ENCODE measurements at regions not wholly inside any gene's neighbourhood (a gene's known extent, or its start where the extent isn't known, plus 50 kb on each side); places are given as distances from the start of the nearest gene placed in this dataset.

- H3K9me3 ChIP-seq = peaks cover 3% of the 10 kb centered on the region; the same call in 1 of the 3 replicates
- DNase-seq (ENCODE audit: low read depth in 1 of 2, low spot score in 1 of 2) = no peak
- POLR2A ChIA-PET = no interaction called here
- no peak overlapping the region for H3K4me3 ChIP-seq
- TF ChIP-seq, protein P1, sequence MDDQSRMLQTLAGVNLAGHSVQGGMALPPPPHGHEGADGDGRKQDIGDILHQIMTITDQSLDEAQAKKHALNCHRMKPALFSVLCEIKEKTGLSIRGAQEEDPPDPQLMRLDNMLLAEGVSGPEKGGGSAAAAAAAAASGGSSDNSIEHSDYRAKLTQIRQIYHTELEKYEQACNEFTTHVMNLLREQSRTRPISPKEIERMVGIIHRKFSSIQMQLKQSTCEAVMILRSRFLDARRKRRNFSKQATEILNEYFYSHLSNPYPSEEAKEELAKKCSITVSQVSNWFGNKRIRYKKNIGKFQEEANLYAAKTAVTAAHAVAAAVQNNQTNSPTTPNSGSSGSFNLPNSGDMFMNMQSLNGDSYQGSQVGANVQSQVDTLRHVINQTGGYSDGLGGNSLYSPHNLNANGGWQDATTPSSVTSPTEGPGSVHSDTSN (IDR thresholded peaks at IDR 0.05) = no peak
- TF ChIP-seq RFX5 (IDR thresholded peaks at IDR 0.05) (no peak), ESRRA (IDR thresholded peaks at IDR 0.05; ENCODE audit: borderline replicate concordance, low read length) (no peak), POLR2A (IDR thresholded peaks at IDR 0.05; ENCODE audit: low read length) (no peak), HOXB13 (CRISPR knock-in tag; IDR thresholded peaks at IDR 0.05; ENCODE audit: low read depth) (no peak), GATA3 (IDR thresholded peaks at IDR 0.05; ENCODE audit: borderline replicate concordance) (no peak), ZFP36 (IDR thresholded peaks at IDR 0.05; ENCODE audit: borderline replicate concordance, partially characterized antibody) (no peak), SREBF2 (IDR thresholded peaks at IDR 0.05) (no peak), HDAC2 (IDR thresholded peaks at IDR 0.05) (no peak), POLR2AphosphoS2 (conservative IDR thresholded peaks at IDR 0.05; ENCODE audit: low read length) (no peak), FOXS1 (CRISPR knock-in tag; IDR thresholded peaks at IDR 0.05) (no peak)
- TF ChIP-seq, protein P2, sequence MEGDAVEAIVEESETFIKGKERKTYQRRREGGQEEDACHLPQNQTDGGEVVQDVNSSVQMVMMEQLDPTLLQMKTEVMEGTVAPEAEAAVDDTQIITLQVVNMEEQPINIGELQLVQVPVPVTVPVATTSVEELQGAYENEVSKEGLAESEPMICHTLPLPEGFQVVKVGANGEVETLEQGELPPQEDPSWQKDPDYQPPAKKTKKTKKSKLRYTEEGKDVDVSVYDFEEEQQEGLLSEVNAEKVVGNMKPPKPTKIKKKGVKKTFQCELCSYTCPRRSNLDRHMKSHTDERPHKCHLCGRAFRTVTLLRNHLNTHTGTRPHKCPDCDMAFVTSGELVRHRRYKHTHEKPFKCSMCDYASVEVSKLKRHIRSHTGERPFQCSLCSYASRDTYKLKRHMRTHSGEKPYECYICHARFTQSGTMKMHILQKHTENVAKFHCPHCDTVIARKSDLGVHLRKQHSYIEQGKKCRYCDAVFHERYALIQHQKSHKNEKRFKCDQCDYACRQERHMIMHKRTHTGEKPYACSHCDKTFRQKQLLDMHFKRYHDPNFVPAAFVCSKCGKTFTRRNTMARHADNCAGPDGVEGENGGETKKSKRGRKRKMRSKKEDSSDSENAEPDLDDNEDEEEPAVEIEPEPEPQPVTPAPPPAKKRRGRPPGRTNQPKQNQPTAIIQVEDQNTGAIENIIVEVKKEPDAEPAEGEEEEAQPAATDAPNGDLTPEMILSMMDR (IDR thresholded peaks at IDR 0.05) = no peak
- no peak for FAIRE-seq
- no peaks in the 10 kb centered on the region for H3K4me1 ChIP-seq
- ATAC-seq = no peak
- CTCF ChIA-PET = interaction anchor here (2.9 kb wide), 1 partner anchor 7 kb away, joined by 11 read pairs; no protein-coding TSS in a partner anchor
- no peak overlapping the region for H3K4me2 ChIP-seq
- no peak overlapping the region for H3K27ac ChIP-seq
- 64% methylated on average over 2 of the region's 2 CpGs for WGBS (ENCODE audit: missing lambda C conversion rate)
Measured at GRCh38 chr9:16126042-16126441, 573.2 kb downstream of the CCDC171 start.

DNA sequence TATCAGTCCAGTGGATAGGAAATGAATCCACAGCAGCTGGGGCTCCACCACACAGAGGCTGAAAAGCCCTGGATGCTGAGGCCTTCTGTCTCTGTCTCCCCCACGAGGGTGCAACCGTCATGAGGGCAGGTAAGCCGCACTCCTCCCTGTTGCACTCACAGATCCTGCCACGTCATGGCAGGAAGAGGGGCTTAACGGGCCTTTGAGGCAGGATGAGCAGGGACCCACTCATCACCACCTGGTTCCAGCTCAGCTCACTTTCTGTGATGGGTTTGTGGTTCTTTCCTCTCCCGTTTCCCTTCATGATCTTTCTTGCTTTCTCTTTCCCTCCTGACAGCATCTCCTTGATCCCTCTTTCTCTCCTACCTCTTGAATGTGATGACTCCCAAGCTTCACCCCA lies 575.2 kb downstream of the CCDC171 start:
- no peak for ATAC-seq
- DNase-seq (ENCODE audit: low read depth in 1 of 2, low spot score in 1 of 2) = no peak
- ChIA-PET POLR2A (no interaction called here), CTCF (interaction anchor here (0.5 to 1.9 kb wide), 2 partner anchors 29 to 255 kb away, joined by 3 to 6 read pairs; no protein-coding TSS in a partner anchor)
- Histone ChIP-seq H3K4me3 (no peak overlapping the region), H3K9me3 (peaks cover 3% of the 10 kb centered on the region; the same call in 1 of the 3 replicates), H3K4me1 (no peaks in the 10 kb centered on the region), H3K27ac (no peak overlapping the region), H3K4me2 (no peak overlapping the region)
- FAIRE-seq = no peak
- TF ChIP-seq SREBF2 (IDR thresholded peaks at IDR 0.05) = no peak
- TF ChIP-seq, protein P3, sequence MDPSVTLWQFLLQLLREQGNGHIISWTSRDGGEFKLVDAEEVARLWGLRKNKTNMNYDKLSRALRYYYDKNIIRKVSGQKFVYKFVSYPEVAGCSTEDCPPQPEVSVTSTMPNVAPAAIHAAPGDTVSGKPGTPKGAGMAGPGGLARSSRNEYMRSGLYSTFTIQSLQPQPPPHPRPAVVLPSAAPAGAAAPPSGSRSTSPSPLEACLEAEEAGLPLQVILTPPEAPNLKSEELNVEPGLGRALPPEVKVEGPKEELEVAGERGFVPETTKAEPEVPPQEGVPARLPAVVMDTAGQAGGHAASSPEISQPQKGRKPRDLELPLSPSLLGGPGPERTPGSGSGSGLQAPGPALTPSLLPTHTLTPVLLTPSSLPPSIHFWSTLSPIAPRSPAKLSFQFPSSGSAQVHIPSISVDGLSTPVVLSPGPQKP (IDR thresholded peaks at IDR 0.05; ENCODE audit: low read depth, low read length) = no peak
- no peak for TF ChIP-seq HOXA7 (CRISPR knock-in tag; IDR thresholded peaks at IDR 0.05)
- TF ChIP-seq, protein P4, sequence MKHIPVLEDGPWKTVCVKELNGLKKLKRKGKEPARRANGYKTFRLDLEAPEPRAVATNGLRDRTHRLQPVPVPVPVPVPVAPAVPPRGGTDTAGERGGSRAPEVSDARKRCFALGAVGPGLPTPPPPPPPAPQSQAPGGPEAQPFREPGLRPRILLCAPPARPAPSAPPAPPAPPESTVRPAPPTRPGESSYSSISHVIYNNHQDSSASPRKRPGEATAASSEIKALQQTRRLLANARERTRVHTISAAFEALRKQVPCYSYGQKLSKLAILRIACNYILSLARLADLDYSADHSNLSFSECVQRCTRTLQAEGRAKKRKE (CRISPR knock-in tag; IDR thresholded peaks at IDR 0.05; ENCODE audit: low read depth) = no peak
- TF ChIP-seq KDM1A (IDR thresholded peaks at IDR 0.05; ENCODE audit: low read depth) = no peak
- TF ChIP-seq POLR2AphosphoS2 (conservative IDR thresholded peaks at IDR 0.05; ENCODE audit: low read length) = no peak
- no peak for TF ChIP-seq FOXS1 (CRISPR knock-in tag; IDR thresholded peaks at IDR 0.05)
- WGBS (ENCODE audit: missing lambda C conversion rate) = 69% methylated on average over 6 of the region's 6 CpGs

- FAIRE-seq (no peak), ATAC-seq (no peak), DNase-seq (ENCODE audit: low read depth in 1 of 2, low spot score in 1 of 2) (peak in 1 of 2 experiments; percentile 26)
- Histone ChIP-seq H3K27ac (no peak overlapping the region), H3K4me1 (peaks cover 12% of the 10 kb centered on the region), H3K9me3 (peaks cover 3% of the 10 kb centered on the region; the same call in 1 of the 3 replicates), H3K4me2 (no peak overlapping the region), H3K4me3 (no peak overlapping the region)
- POLR2A ChIA-PET = no interaction called here
- CTCF ChIA-PET = interaction anchor here (1.4 to 1.6 kb wide), 2 partner anchors 83 to 188 kb away, joined by 3 to 5 read pairs; no protein-coding TSS in a partner anchor
- 57% methylated on average over 6 of the region's 6 CpGs for WGBS (ENCODE audit: missing lambda C conversion rate)
- TF ChIP-seq NPAS2 (CRISPR knock-in tag; IDR thresholded peaks at IDR 0.05; ENCODE audit: borderline replicate concordance) (no peak), RAD21 (conservative IDR thresholded peaks at IDR 0.05 in 1 of 2, IDR thresholded peaks at IDR 0.05 in 1 of 2) (peak in 1 of 2 experiments; percentile 32; a peak in 2 of 5 replicates)
- TF ChIP-seq, protein P3 (IDR thresholded peaks at IDR 0.05; ENCODE audit: low read depth, low read length) = no peak
Measured at GRCh38 chr9:16131264-16131663, 578.4 kb downstream of the CCDC171 start.
